HG02938 (cell line): ENCODE measurements at regions not wholly inside any gene's neighbourhood (a gene's known extent, or its start where the extent isn't known, plus 50 kb on each side); places are given as distances from the start of the nearest gene placed in this dataset.
"Not testable (repeated sequence)": the region's sequence is repeated elsewhere in the genome, so short reads cannot be mapped to it uniquely, and the experiment has no call there.

Source experiments
- ATAC-seq: cut with Tn5 transposase; IDR thresholded peaks from one replicate; pipeline ENCODE4 v1.9.1; 2021; ENCODE audit warnings: mild to moderate bottlenecking, moderate library complexity; ENCODE audit not compliant: unreplicated experiment

- ATAC-seq = no peak
These were observed 153.7 kb downstream of the IL20RB start for GRCh38 chr3:137111497-137111896.

DNA sequence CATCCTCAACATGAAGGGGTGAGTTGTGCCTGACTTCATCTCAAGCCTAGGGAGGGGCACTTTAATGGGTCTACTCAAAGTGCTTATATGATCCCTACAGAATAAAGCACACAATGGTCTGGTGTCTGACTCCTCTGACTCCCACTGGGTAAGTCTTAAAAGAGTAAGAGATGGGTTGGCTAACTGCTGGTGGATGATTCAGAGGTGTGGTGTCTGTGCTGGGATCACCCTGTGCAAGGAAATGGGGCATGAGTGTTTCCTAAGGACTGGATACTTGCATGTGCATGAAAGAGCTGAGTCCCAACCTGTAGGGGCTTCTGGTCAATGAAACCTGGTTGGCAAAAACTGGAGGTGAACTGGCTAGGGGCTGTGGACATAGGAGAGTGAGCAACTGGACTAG is 158.8 kb downstream of the IL20RB start:
- ATAC-seq = no peak

- peak; percentile 77 for ATAC-seq
These were observed 164.0 kb downstream of the IL20RB start for GRCh38 chr3:137121704-137122314.

GRCh38 chr3:137131081-137131480 is 173.3 kb downstream of the IL20RB start:
- no peak for ATAC-seq

- no peak for ATAC-seq
These were observed 176.6 kb downstream of the IL20RB start for GRCh38 chr3:137134431-137134830.

DNA sequence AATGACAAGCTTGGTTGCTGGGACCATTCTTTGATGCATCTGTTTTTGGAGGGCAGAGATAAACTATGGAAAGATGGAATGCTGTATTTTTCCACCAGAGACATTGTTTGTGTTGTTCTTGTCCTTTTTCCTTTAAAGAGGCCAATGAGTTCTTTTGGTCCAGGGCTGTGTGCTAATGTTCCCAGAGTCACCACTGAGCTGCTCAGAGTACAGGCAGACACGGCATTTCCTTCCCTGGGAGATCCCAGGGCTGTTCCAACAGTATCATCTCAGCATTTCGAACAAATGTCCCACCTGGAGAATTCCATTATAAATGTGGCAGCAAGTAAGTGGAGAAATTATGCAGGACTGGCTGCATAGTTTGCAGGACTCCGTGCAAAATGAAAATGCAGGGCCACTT is 190.6 kb downstream of the IL20RB start:
- no peak for ATAC-seq

DNA sequence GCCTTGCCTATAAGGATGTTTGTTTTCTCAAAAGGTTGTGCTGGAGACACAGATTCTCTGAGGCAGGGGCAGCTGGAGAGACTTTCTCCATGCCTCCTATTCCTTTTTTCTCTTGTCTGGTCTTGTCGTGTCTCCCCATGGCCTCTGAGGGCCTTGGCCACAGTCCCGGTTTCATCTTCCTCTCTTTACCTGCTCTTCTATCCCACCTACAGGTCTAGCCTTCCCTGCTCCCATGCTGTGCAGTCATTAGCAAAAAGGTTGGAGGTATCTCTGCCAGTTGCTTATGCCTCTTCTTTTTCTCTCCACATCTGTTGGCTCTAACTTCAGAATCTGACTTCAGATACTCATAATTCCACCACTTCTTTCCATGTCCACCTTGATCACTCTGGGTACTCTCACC is 191.1 kb downstream of the IL20RB start:
- no peak for ATAC-seq

GRCh38 chr3:137150825-137151224 is 193.0 kb downstream of the IL20RB start:
- ATAC-seq = no peak

GRCh38 chr3:137153046-137153445 is 195.3 kb downstream of the IL20RB start:
- ATAC-seq = not testable (repeated sequence)

GRCh38 chr3:137163241-137163871 is 205.6 kb downstream of the IL20RB start:
- no peak for ATAC-seq

GRCh38 chr3:137163958-137164357 is 206.2 kb downstream of the IL20RB start:
- ATAC-seq = no peak

- no peak for ATAC-seq
These were observed 207.5 kb downstream of the IL20RB start for GRCh38 chr3:137165117-137165806.

DNA sequence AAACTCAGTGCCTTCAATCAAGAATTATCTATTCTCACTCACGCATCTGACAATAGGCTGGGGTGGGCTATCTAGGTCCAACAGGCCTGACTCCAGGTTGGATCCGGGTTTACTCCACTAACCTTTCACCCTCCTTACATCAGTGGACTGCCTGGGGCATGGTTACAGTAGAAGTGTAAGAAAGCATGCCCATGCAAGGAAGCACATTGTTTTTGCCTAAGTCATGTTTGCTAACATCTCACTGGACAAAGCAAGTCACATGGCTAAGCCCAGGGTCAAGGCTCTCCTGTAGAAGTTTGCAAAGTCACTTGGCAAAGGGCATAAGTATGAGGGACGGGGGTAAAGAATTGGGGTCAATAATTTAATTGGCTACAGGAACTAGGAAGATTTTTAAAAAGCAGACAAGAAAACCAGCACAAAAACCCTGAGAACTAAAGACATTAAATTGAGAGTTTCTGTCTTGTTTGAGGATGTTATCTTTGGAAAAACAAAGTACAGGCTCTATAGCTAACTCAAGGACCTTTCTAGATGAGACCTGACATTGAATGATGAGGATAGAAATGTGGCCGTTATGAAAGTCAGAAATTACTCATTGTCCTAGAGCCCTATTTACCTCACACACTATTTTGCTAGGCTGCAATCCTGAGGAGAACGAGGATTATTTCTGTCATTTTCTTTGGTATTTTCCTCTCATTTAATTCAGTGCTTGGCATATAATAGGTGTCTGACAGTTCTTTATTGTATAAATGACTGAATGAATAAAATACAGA is 214.2 kb downstream of the IL20RB start:
- no peak for ATAC-seq

- ATAC-seq = no peak
These were observed 214.9 kb downstream of the IL20RB start for GRCh38 chr3:137172728-137173127.

DNA sequence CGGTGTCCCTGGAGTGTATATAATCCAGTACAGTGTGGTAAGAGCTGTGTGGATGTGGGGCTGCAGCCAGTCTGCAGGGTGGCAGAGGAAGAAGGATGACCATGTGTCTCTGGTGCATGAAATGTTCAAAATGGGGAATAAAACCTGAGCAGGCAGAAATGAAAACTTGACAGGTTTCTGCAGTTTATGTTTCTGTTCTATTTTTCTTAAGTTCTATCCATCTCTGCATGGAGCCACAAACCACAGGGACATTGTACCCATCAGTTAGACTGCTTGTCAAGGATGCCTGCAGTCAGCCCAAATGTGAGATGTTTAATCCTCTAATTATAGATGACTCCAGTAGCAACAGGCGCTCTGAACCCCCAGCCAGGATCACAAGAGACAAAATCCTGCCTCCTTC is 216.7 kb downstream of the IL20RB start:
- ATAC-seq = no peak

DNA sequence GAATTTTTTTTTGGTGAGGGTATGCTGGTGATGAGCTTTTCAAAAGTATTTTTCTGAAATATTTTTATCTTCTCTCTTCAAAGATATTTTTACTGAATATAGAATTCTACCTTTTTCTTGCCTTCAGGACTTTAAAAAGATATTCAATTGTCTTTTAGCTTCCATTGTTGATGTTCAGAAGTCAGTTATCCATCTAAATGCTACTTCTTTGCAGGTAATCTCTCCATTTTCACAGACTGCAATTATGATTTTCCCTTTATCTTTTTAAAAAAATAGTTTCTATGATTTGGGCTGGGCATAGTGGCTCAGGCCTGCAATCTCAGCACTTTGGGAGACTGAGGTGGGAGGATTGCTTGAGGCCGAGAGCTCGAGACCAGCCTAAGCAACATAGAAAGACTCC is 222.4 kb downstream of the IL20RB start:
- ATAC-seq = no peak

DNA sequence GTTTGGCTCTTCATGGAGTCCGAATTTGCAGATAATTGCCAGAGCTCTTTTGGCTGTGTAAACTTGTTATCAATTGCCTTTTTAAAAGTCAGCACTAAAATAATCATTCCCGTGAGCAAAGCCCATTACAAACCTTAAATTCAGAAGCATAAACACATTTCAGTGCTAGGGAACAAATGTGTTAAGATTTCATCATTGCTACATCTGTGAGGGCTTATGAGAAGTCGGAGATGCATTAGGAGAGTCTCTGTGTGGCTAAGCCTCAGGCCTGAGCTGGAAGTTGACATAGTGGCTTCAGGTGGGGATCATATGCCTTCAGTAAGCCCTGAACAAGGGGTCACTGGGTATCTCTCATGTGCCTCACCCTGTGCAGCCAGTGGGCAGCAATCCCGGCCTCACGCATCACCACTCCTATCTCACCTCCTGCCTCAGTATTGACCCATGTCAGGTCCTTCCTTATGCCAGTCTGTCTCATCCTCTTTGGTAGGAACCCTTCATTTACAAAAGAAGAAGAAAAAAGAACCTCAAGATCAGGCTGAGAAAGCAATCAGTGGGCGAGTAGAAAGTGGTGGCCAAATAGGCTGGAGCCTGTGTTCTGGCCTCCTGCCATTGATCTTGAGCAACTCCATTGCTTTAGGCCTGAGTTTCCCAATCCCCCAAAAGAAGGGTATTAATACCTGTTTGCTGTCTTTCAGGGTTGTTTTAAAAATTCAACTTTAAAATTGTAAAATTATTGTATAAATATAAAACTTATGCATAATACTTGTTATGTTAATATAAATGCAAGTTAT is 233.5 kb downstream of the IL20RB start:
- ATAC-seq = no peak

DNA sequence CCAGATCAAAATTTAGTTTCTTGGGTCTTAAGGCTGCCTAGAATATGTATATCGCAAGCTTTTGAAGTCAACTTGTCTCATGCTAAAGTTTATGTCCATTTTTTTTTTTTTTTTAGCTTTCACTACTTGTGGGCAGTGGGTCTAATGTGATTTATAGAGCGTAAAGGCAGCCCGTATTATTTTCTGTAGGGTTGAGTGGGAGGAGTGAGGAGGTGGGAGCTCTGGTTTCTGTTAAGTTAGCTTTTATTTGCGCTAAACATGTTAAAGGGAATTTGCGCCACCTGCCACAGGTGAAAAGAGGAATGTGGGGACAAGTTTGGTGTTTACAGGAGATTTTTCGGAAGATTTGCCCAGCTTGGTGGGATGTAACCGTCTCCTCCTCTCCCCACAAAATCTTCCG is 234.2 kb downstream of the IL20RB start:
- no peak for ATAC-seq

GRCh38 chr3:137194301-137194700 is 236.5 kb downstream of the IL20RB start:
- ATAC-seq = no peak

GRCh38 chr3:137198374-137198773 is 240.6 kb downstream of the IL20RB start:
- ATAC-seq = not testable (repeated sequence)

- ATAC-seq = no peak
These were observed 241.9 kb downstream of the IL20RB start for GRCh38 chr3:137199678-137200077.
